ENCODE measurements at regions not wholly inside any gene's neighbourhood (a gene's known extent, or its start where the extent isn't known, plus 50 kb on each side); places are given as distances from the start of the nearest gene placed in this dataset.

DNA sequence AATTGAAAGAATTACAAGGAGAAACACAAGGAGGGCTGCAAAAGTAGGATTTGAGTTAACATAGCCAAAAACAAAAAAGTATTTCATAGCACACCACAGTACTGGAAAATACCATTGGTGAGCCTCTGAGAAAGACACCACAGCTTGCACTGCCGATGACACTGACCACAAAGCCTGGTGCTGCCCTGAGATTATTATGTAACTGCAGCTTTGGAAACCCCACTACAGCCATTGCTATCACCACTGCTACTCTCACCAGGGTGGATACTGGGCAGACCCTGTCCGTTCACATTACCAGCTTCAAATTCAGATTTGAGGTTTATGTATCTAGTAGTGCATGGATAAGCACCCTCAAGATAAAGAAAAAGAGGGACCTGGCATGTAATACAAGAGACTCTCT, 1246.7 kb upstream of the SORCS1 start:
- H3K27me3 ChIP-seq (ENCODE audit: insufficient read depth) = no peaks in the 10 kb centered on the region
- no peaks in the 10 kb centered on the region for H3K79me2 ChIP-seq (replicated peaks; ENCODE audit: insufficient read depth)
- H3K4me1 ChIP-seq (ENCODE audit: insufficient read depth) = peaks cover 5% of the 10 kb centered on the region; the same call in 1 of the 2 replicates
- H3F3A ChIP-seq (replicated peaks; ENCODE audit: low read depth) = no peaks in the 10 kb centered on the region
- no peaks in the 10 kb centered on the region for H4K20me1 ChIP-seq (replicated peaks; ENCODE audit: insufficient read depth)
- no peaks in the 10 kb centered on the region for H3K9me3 Mint-ChIP-seq
- ATAC-seq (no peak), DNase-seq (ENCODE audit: low spot score) (no peak)
- peaks cover 3% of the 10 kb centered on the region; the same call in 1 of the 3 replicates for H3K4me1 Mint-ChIP-seq
- no peaks in the 10 kb centered on the region for H3K9me2 ChIP-seq (ENCODE audit: insufficient read depth)
- H3K36me3 Mint-ChIP-seq (ENCODE audit: low read depth) = no peaks in the 10 kb centered on the region
- TF ChIP-seq NANOG (IDR thresholded peaks at IDR 0.05; ENCODE audit: borderline replicate concordance) (no peak), ZNF114 (CRISPR knock-in tag; IDR thresholded peaks at IDR 0.05) (no peak), STAT1 (IDR thresholded peaks at IDR 0.05; ENCODE audit: unreplicated experiment) (no peak), EZH2phosphoT487 (IDR thresholded peaks at IDR 0.05; ENCODE audit: unreplicated experiment) (no peak), POLR2AphosphoS5 (IDR thresholded peaks at IDR 0.05; ENCODE audit: low read depth) (no peak)
- TF ChIP-seq, protein P1, sequence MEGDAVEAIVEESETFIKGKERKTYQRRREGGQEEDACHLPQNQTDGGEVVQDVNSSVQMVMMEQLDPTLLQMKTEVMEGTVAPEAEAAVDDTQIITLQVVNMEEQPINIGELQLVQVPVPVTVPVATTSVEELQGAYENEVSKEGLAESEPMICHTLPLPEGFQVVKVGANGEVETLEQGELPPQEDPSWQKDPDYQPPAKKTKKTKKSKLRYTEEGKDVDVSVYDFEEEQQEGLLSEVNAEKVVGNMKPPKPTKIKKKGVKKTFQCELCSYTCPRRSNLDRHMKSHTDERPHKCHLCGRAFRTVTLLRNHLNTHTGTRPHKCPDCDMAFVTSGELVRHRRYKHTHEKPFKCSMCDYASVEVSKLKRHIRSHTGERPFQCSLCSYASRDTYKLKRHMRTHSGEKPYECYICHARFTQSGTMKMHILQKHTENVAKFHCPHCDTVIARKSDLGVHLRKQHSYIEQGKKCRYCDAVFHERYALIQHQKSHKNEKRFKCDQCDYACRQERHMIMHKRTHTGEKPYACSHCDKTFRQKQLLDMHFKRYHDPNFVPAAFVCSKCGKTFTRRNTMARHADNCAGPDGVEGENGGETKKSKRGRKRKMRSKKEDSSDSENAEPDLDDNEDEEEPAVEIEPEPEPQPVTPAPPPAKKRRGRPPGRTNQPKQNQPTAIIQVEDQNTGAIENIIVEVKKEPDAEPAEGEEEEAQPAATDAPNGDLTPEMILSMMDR (conservative IDR thresholded peaks at IDR 0.05; ENCODE audit: low read depth in 2 of 2) = no peak
- TF ChIP-seq, protein P2, sequence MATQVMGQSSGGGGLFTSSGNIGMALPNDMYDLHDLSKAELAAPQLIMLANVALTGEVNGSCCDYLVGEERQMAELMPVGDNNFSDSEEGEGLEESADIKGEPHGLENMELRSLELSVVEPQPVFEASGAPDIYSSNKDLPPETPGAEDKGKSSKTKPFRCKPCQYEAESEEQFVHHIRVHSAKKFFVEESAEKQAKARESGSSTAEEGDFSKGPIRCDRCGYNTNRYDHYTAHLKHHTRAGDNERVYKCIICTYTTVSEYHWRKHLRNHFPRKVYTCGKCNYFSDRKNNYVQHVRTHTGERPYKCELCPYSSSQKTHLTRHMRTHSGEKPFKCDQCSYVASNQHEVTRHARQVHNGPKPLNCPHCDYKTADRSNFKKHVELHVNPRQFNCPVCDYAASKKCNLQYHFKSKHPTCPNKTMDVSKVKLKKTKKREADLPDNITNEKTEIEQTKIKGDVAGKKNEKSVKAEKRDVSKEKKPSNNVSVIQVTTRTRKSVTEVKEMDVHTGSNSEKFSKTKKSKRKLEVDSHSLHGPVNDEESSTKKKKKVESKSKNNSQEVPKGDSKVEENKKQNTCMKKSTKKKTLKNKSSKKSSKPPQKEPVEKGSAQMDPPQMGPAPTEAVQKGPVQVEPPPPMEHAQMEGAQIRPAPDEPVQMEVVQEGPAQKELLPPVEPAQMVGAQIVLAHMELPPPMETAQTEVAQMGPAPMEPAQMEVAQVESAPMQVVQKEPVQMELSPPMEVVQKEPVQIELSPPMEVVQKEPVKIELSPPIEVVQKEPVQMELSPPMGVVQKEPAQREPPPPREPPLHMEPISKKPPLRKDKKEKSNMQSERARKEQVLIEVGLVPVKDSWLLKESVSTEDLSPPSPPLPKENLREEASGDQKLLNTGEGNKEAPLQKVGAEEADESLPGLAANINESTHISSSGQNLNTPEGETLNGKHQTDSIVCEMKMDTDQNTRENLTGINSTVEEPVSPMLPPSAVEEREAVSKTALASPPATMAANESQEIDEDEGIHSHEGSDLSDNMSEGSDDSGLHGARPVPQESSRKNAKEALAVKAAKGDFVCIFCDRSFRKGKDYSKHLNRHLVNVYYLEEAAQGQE (IDR thresholded peaks at IDR 0.05; ENCODE audit: unreplicated experiment) = no peak
- TF ChIP-seq, protein P3, sequence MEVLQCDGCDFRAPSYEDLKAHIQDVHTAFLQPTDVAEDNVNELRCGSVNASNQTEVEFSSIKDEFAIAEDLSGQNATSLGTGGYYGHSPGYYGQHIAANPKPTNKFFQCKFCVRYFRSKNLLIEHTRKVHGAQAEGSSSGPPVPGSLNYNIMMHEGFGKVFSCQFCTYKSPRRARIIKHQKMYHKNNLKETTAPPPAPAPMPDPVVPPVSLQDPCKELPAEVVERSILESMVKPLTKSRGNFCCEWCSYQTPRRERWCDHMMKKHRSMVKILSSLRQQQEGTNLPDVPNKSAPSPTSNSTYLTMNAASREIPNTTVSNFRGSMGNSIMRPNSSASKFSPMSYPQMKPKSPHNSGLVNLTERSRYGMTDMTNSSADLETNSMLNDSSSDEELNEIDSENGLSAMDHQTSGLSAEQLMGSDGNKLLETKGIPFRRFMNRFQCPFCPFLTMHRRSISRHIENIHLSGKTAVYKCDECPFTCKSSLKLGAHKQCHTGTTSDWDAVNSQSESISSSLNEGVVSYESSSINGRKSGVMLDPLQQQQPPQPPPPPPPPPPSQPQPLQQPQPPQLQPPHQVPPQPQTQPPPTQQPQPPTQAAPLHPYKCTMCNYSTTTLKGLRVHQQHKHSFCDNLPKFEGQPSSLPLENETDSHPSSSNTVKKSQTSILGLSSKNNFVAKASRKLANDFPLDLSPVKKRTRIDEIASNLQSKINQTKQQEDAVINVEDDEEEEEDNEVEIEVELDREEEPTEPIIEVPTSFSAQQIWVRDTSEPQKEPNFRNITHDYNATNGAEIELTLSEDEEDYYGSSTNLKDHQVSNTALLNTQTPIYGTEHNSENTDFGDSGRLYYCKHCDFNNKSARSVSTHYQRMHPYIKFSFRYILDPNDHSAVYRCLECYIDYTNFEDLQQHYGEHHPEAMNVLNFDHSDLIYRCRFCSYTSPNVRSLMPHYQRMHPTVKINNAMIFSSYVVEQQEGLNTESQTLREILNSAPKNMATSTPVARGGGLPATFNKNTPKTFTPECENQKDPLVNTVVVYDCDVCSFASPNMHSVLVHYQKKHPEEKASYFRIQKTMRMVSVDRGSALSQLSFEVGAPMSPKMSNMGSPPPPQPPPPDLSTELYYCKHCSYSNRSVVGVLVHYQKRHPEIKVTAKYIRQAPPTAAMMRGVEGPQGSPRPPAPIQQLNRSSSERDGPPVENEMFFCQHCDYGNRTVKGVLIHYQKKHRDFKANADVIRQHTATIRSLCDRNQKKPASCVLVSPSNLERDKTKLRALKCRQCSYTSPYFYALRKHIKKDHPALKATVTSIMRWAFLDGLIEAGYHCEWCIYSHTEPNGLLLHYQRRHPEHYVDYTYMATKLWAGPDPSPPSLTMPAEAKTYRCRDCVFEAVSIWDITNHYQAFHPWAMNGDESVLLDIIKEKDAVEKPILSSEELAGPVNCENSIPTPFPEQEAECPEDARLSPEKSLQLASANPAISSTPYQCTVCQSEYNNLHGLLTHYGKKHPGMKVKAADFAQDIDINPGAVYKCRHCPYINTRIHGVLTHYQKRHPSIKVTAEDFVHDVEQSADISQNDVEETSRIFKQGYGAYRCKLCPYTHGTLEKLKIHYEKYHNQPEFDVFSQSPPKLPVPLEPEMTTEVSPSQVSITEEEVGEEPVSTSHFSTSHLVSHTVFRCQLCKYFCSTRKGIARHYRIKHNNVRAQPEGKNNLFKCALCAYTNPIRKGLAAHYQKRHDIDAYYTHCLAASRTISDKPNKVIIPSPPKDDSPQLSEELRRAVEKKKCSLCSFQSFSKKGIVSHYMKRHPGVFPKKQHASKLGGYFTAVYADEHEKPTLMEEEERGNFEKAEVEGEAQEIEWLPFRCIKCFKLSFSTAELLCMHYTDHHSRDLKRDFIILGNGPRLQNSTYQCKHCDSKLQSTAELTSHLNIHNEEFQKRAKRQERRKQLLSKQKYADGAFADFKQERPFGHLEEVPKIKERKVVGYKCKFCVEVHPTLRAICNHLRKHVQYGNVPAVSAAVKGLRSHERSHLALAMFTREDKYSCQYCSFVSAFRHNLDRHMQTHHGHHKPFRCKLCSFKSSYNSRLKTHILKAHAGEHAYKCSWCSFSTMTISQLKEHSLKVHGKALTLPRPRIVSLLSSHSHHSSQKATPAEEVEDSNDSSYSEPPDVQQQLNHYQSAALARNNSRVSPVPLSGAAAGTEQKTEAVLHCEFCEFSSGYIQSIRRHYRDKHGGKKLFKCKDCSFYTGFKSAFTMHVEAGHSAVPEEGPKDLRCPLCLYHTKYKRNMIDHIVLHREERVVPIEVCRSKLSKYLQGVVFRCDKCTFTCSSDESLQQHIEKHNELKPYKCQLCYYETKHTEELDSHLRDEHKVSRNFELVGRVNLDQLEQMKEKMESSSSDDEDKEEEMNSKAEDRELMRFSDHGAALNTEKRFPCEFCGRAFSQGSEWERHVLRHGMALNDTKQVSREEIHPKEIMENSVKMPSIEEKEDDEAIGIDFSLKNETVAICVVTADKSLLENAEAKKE (CRISPR knock-in tag; IDR thresholded peaks at IDR 0.05) = no peak
- H3K27me3 Mint-ChIP-seq (ENCODE audit: insufficient read depth, low read depth, poor library complexity) = no peaks in the 10 kb centered on the region
- no peaks in the 10 kb centered on the region for H3K36me3 ChIP-seq (ENCODE audit: insufficient read depth)
- H3K4me3 Mint-ChIP-seq = no peak overlapping the region
- H2AFZ ChIP-seq = no peak overlapping the region
- H3K4me2 ChIP-seq = no peak overlapping the region
- H3K27ac ChIP-seq (ENCODE audit: low read depth) = no peak overlapping the region
- H3K27ac Mint-ChIP-seq = no peak overlapping the region
- H3K4me3 ChIP-seq = no peak overlapping the region

Measured in GM23338 (cell line).